Kidney epithelial cell (primary cell): ENCODE measurements at regions not wholly inside any gene's neighbourhood (a gene's known extent, or its start where the extent isn't known, plus 50 kb on each side); places are given as distances from the start of the nearest gene placed in this dataset.
"Not testable (repeated sequence)": the region's sequence is repeated elsewhere in the genome, so short reads cannot be mapped to it uniquely, and the experiment has no call there.

Source experiments
- DNase-seq: peaks from one replicate; pipeline ENCODE4 v3.0.0-alpha.2; 2010; ENCODE audit warnings: low read depth
- H3K27me3 ChIP-seq: 2 replicates; pipeline ENCODE4 v1.6.0; 2011; ENCODE audit warnings: low read length; ENCODE audit not compliant: control insufficient read depth, insufficient read depth
- H3K36me3 ChIP-seq: 2 replicates; pipeline ENCODE4 v1.5.1; 2011; ENCODE audit warnings: low read length; ENCODE audit not compliant: control insufficient read depth, insufficient read depth
- H3K4me3 ChIP-seq: 2 replicates; pipeline ENCODE4 v1.5.1; 2011; ENCODE audit warnings: low read depth, mild to moderate bottlenecking, control low read depth, low read length
- CTCF ChIP-seq: IDR thresholded peaks from 2 replicates; pipeline ENCODE4 v1.5.1; 2011; ENCODE audit warnings: mild to moderate bottlenecking, moderate library complexity, low read length, control low read depth, inconsistent platforms; ENCODE audit not compliant: insufficient read depth, poor library complexity, severe bottlenecking

- no peak for DNase-seq
- TF ChIP-seq CTCF, result no peak
- no peak overlapping the region for H3K4me3 ChIP-seq
- H3K36me3 ChIP-seq, result no peaks in the 10 kb centered on the region
- peaks cover 18% of the 10 kb centered on the region for H3K27me3 ChIP-seq
Observed at GRCh38 chr15:31203999-31204398, 102.5 kb upstream of the TRPM1 start.

- no peaks in the 10 kb centered on the region for H3K36me3 ChIP-seq
- peaks cover 19% of the 10 kb centered on the region for H3K27me3 ChIP-seq
- TF ChIP-seq CTCF, result no peak
- no peak for DNase-seq
- H3K4me3 ChIP-seq, result no peak overlapping the region
Observed at GRCh38 chr15:31206386-31207181, 105.1 kb upstream of the TRPM1 start.

- DNase-seq, result no peak
- Histone ChIP-seq H3K36me3 (no peaks in the 10 kb centered on the region), H3K4me3 (no peak overlapping the region), H3K27me3 (peaks cover 19% of the 10 kb centered on the region)
- no peak for TF ChIP-seq CTCF
Observed at GRCh38 chr15:31207246-31207645, 105.7 kb upstream of the TRPM1 start.

GRCh38 chr15:31207861-31208260 lies 106.3 kb upstream of the TRPM1 start:
- H3K27me3 ChIP-seq, result peaks cover 21% of the 10 kb centered on the region
- DNase-seq, H3K36me3 ChIP-seq, H3K4me3 ChIP-seq: not testable (repeated sequence)

GRCh38 chr15:31208817-31209216 lies 107.3 kb upstream of the TRPM1 start:
- DNase-seq, result no peak
- Histone ChIP-seq H3K4me3 (no peak overlapping the region), H3K27me3 (peaks cover 15% of the 10 kb centered on the region), H3K36me3 (no peaks in the 10 kb centered on the region)
- TF ChIP-seq CTCF, result no peak

GRCh38 chr15:31211353-31211752 lies 109.8 kb upstream of the TRPM1 start:
- no peak for TF ChIP-seq CTCF
- no peak for DNase-seq
- no peaks in the 10 kb centered on the region for H3K36me3 ChIP-seq
- peaks cover 7% of the 10 kb centered on the region for H3K27me3 ChIP-seq
- H3K4me3 ChIP-seq, result no peak overlapping the region
